Neural cell (in vitro differentiated cells): ENCODE measurements at regions not wholly inside any gene's neighbourhood (a gene's known extent, or its start where the extent isn't known, plus 50 kb on each side); places are given as distances from the start of the nearest gene placed in this dataset.

ENCODE experiments used
- H2AFZ ChIP-seq: fragments of 200-600, 300-800 bp; sonication (generic), shearing (Covaris generic); 2 replicates; pipeline ENCODE4 v1.6.0; 2014; ENCODE audit warnings: low read depth, mild to moderate bottlenecking, antibody characterized with exemption, low read length, moderate library complexity
- H3F3A ChIP-seq: fragments of 200-600 bp; shearing (Covaris generic); 2 replicates; pipeline ENCODE4 v1.6.1; 2016; ENCODE audit warnings: mild to moderate bottlenecking, moderate library complexity, mixed read lengths, antibody characterized with exemption, low read length; ENCODE audit not compliant: insufficient read depth, poor library complexity, severe bottlenecking
- H3K27ac ChIP-seq: fragments of 200-600, 300-800 bp; sonication (generic), shearing (Covaris generic); 2 replicates; pipeline ENCODE4 v1.5.1; 2014; ENCODE audit warnings: mild to moderate bottlenecking, low read length, moderate library complexity
- H3K27me3 ChIP-seq: fragments of 300-800, 200-600 bp; sonication (generic), shearing (Covaris generic); 2 replicates; pipeline ENCODE4 v1.6.0; 2014; ENCODE audit warnings: mild to moderate bottlenecking, low read depth, low read length, moderate library complexity; ENCODE audit not compliant: insufficient read depth
- H3K36me3 ChIP-seq: fragments of 300-800, 200-600 bp; sonication (generic), shearing (Covaris generic); 2 replicates; pipeline ENCODE4 v1.5.1; 2014; ENCODE audit warnings: mild to moderate bottlenecking, antibody characterized with exemption, low read length, moderate library complexity; ENCODE audit not compliant: insufficient read depth
- H3K4me2 ChIP-seq: fragments of 300-800, 200-600 bp; sonication (generic), shearing (Covaris generic); 2 replicates; pipeline ENCODE4 v1.6.0; 2014; ENCODE audit warnings: mild to moderate bottlenecking, low read length
- H3K4me3 ChIP-seq: fragments of 300-800, 200-600 bp; sonication (generic), shearing (Covaris generic); 2 replicates; pipeline ENCODE4 v1.5.1; 2014; ENCODE audit warnings: mild to moderate bottlenecking, low read length, moderate library complexity
- H3K79me2 ChIP-seq: fragments of 200-600 bp; shearing (Covaris generic); replicated peaks from 2 replicates; pipeline ENCODE4 v1.6.0; 2014; ENCODE audit warnings: mild to moderate bottlenecking, low read length, moderate library complexity; ENCODE audit not compliant: insufficient read depth
- H3K9ac ChIP-seq: fragments of 300-800, 200-600 bp; sonication (generic), shearing (Covaris generic); 2 replicates; pipeline ENCODE4 v1.6.1; 2016; ENCODE audit warnings: mild to moderate bottlenecking, low read length, mixed read lengths
- H3K9me2 ChIP-seq: fragments of 200-600 bp; shearing (Covaris generic); 2 replicates; pipeline ENCODE4 v1.6.1; 2016; ENCODE audit warnings: mild to moderate bottlenecking, low read length, mixed read lengths; ENCODE audit not compliant: insufficient read depth
- H3K9me3 ChIP-seq: fragments of 200-600, 300-800 bp; sonication (generic), shearing (Covaris generic); 2 replicates; pipeline ENCODE4 v1.6.1; 2016; ENCODE audit warnings: mild to moderate bottlenecking, mixed run types, low read length, moderate library complexity, mixed read lengths
- H4K20me1 ChIP-seq: fragments of 200-600 bp; shearing (Covaris generic); 2 replicates; pipeline ENCODE4 v1.6.1; 2016; ENCODE audit warnings: mild to moderate bottlenecking, mixed run types; ENCODE audit not compliant: insufficient read depth
- CTCF ChIP-seq: fragments of 450-650 bp; IDR thresholded peaks from 2 replicates; pipeline ENCODE4 v1.5.1; 2014; ENCODE audit warnings: antibody characterized with exemption, mild to moderate bottlenecking, moderate library complexity; ENCODE audit not compliant: poor library complexity, severe bottlenecking
- EP300 ChIP-seq: fragments of 450-650 bp; conservative IDR thresholded peaks from 2 replicates; pipeline ENCODE4 v1.6.1; 2014; ENCODE audit warnings: antibody characterized with exemption, mild to moderate bottlenecking, moderate library complexity; ENCODE audit not compliant: poor library complexity, severe bottlenecking
- EZH2 ChIP-seq: fragments of 200-600, 300-800 bp; shearing (Covaris generic), sonication (generic); IDR thresholded peaks from 2 replicates; pipeline ENCODE4 v1.6.1; 2014; ENCODE audit warnings: antibody characterized with exemption, low read length, borderline replicate concordance, mild to moderate bottlenecking; ENCODE audit not compliant: insufficient read depth, poor library complexity, severe bottlenecking
- MXI1 ChIP-seq: fragments of 450-650 bp; conservative IDR thresholded peaks from 2 replicates; pipeline ENCODE4 v1.6.1; 2014; ENCODE audit warnings: antibody characterized with exemption, mild to moderate bottlenecking; ENCODE audit not compliant: poor library complexity, severe bottlenecking
- POLR2AphosphoS5 ChIP-seq: IDR thresholded peaks from 2 replicates; pipeline ENCODE4 v1.6.1; 2012
- RAD21 ChIP-seq: fragments of 450-650 bp; conservative IDR thresholded peaks from 2 replicates; pipeline ENCODE4 v1.6.1; 2014; ENCODE audit warnings: antibody characterized with exemption, mild to moderate bottlenecking, moderate library complexity
- REST ChIP-seq: IDR thresholded peaks from 2 replicates; pipeline ENCODE4 v1.6.1; 2012; ENCODE audit warnings: borderline replicate concordance
- SMC3 ChIP-seq: fragments of 450-650 bp; conservative IDR thresholded peaks from 2 replicates; pipeline ENCODE4 v1.6.1; 2014; ENCODE audit warnings: antibody characterized with exemption, mild to moderate bottlenecking, moderate library complexity; ENCODE audit not compliant: poor library complexity
- TAF1 ChIP-seq: IDR thresholded peaks from 2 replicates; pipeline ENCODE4 v1.6.1; 2012; ENCODE audit warnings: low read depth

DNA sequence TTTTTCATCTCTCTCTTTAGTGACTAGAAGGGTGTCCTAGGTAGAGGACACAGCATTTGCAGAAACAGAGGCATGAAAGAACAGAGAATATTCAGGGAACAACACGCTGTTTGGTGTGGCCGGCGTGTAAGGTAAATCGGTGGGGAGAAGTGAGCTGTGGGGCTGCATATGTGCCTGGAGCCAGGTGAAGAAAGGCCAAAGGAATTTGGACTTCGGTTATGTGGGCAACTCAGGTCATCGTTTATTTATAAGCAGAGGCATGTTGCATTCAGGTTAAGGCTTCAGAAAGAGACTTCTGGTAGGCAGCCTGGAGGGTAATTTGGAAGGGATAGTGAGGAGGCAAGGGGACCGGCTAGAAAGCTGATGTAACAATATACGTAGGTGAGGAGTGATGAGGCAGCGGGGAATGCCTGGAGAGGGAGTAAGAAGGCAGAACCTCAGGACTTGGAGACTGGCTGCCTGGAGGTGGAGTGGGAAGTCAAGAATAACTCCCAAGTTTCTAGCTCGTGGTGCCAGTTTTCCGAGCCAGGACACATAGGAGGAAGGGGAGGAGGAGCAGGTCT is 64.1 kb upstream of the ACOT11 start:
- H3K9me2 ChIP-seq: no peaks in the 10 kb centered on the region

DNA sequence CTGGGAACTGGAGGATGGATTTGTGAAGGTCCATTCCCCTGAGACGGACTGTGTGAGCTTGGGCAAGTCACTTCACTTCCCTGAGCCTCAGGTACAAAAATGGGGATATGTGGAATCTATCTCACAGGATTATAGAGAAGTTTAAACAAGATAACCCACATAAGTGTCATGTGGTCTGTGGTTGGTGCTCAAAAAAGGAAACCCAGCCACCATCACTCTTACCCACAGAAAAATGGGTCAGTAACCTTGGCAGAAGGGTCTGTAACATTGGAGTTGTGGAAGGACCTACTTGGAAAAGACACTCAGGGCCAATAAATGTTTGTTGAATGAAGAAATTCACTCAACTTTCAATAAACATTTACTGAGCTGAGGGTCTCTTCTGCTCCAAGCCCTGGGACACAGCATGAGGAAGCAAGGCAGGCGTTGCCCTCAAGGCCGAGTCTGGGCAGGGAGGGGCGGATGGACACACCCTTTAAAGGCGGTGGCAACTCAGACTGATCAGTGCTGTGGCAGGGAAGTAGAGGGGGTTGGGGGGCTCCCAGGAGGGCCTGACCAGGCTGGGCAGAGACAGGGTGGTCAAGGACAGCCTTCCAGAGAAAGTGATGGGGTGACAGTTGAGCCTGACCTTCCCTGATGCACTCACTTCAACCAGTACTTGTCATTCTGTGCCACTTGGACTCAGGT is 66.7 kb upstream of the ACOT11 start:
- H3K4me3 ChIP-seq: no peak overlapping the region
- no peaks in the 10 kb centered on the region for H3K27me3 ChIP-seq
- no peaks in the 10 kb centered on the region for H3K9me2 ChIP-seq
- H3K9me3 ChIP-seq: no peaks in the 10 kb centered on the region
- H3K79me2 ChIP-seq: no peaks in the 10 kb centered on the region
- no peak for TF ChIP-seq EP300
- TF ChIP-seq CTCF: no peak
- H3K27ac ChIP-seq: no peak overlapping the region
- no peak overlapping the region for H3K4me2 ChIP-seq
- H2AFZ ChIP-seq: no peak overlapping the region
- H3K9ac ChIP-seq: no peak overlapping the region
- H3K36me3 ChIP-seq: no peaks in the 10 kb centered on the region
- no peaks in the 10 kb centered on the region for H4K20me1 ChIP-seq
- no peaks in the 10 kb centered on the region for H3F3A ChIP-seq

More for the DNA sequence above, 64.1 kb upstream of the ACOT11 start:
- no peak overlapping the region for H3K4me2 ChIP-seq
- no peak overlapping the region for H3K4me3 ChIP-seq
- no peaks in the 10 kb centered on the region for H3K36me3 ChIP-seq
- no peak overlapping the region for H2AFZ ChIP-seq
- H3K27ac ChIP-seq: no peak overlapping the region
- no peaks in the 10 kb centered on the region for H3K79me2 ChIP-seq
- no peaks in the 10 kb centered on the region for H3F3A ChIP-seq
- TF ChIP-seq SMC3 (no peak), TAF1 (no peak), EP300 (no peak), CTCF (no peak), EZH2 (no peak), MXI1 (no peak), POLR2AphosphoS5 (no peak), RAD21 (no peak), REST (no peak)
- H4K20me1 ChIP-seq: no peaks in the 10 kb centered on the region
- H3K9ac ChIP-seq: no peak overlapping the region
- no peaks in the 10 kb centered on the region for H3K9me3 ChIP-seq
- H3K27me3 ChIP-seq: no peaks in the 10 kb centered on the region
